ENCODE measurements at regions not wholly inside any gene's neighbourhood (a gene's known extent, or its start where the extent isn't known, plus 50 kb on each side); places are given as distances from the start of the nearest gene placed in this dataset.

GRCh38 chrX:44723426-44723825 lies 120.4 kb upstream of the DUSP21 start:
- DNase-seq (ENCODE audit: low read depth) = no peak
- TF ChIP-seq CTCF (IDR thresholded peaks at IDR 0.05; ENCODE audit: insufficient read depth, low read depth, low read length) = no peak
- CTCF ChIA-PET = no interaction called here
- POLR2A ChIA-PET = no interaction called here
- Histone ChIP-seq H3K4me3 (ENCODE audit: low read depth, low read length) (no peak overlapping the region), H3K27me3 (ENCODE audit: control insufficient read depth, insufficient read depth, low read length) (no peaks in the 10 kb centered on the region), H3K36me3 (ENCODE audit: control insufficient read depth, insufficient read depth, low read length) (no peaks in the 10 kb centered on the region)

GRCh38 chrX:44708470-44708869 lies 135.4 kb upstream of the DUSP21 start:
- POLR2A ChIA-PET = no interaction called here
- CTCF ChIA-PET = no interaction called here

DNA sequence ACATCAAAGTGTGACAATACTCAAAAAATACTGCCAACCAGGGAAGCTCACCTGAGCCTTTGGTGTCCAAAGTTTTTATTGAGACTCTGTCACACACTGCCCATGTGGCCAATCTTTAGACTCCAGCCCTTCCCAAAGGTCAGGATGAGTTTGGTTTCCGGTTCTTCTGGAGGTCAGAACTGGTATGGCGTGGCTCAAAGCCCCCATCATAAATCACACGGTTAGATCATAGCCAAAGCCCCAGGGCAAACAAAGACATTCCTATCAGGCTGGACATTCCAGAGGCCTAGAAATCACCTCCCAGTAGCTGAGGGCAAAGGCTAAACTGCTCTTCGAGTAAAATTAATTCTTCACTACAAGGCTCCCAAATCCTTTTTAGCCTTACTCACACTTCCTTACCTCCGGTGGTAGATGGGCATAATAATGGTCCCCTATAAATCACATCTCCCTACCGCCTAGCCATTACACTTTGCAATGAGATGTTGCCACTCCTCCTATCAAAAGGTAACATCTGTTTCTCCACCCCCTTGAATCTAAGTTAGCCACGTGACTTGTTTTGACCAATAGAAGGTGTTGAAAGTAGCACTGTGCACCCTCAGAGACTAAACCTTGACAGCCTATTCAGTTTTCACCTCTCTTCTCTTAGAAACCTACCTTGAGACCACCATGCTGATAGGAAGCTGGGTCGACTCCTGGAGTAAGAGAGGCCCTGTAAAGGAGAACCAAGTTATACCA lies 137.8 kb upstream of the DUSP21 start:
- no peak for DNase-seq (ENCODE audit: low read depth)
- POLR2A ChIA-PET = no interaction called here
- no peaks in the 10 kb centered on the region for H3K36me3 ChIP-seq (ENCODE audit: control insufficient read depth, insufficient read depth, low read length)

More at GRCh38 chrX:44708470-44708869, 135.4 kb upstream of the DUSP21 start:
- no peak for TF ChIP-seq CTCF (IDR thresholded peaks at IDR 0.05; ENCODE audit: insufficient read depth, low read depth, low read length)
- Histone ChIP-seq H3K27me3 (ENCODE audit: control insufficient read depth, insufficient read depth, low read length) (no peaks in the 10 kb centered on the region), H3K4me3 (ENCODE audit: low read depth, low read length) (no peak overlapping the region), H3K36me3 (ENCODE audit: control insufficient read depth, insufficient read depth, low read length) (no peaks in the 10 kb centered on the region)
- no peak for DNase-seq (ENCODE audit: low read depth)

GRCh38 chrX:44698357-44698756 lies 145.5 kb upstream of the DUSP21 start:
- no peaks in the 10 kb centered on the region for H3K27me3 ChIP-seq (ENCODE audit: control insufficient read depth, insufficient read depth, low read length)
- CTCF ChIA-PET = no interaction called here
- POLR2A ChIA-PET = no interaction called here
- no peaks in the 10 kb centered on the region for H3K36me3 ChIP-seq (ENCODE audit: control insufficient read depth, insufficient read depth, low read length)
- no peak for DNase-seq (ENCODE audit: low read depth)
- TF ChIP-seq CTCF (IDR thresholded peaks at IDR 0.05; ENCODE audit: insufficient read depth, low read depth, low read length) = no peak
- H3K4me3 ChIP-seq (ENCODE audit: low read depth, low read length) = no peak overlapping the region

More for the DNA sequence above, 137.8 kb upstream of the DUSP21 start:
- TF ChIP-seq CTCF (IDR thresholded peaks at IDR 0.05; ENCODE audit: insufficient read depth, low read depth, low read length) = no peak
- no peaks in the 10 kb centered on the region for H3K27me3 ChIP-seq (ENCODE audit: control insufficient read depth, insufficient read depth, low read length)
- H3K4me3 ChIP-seq (ENCODE audit: low read depth, low read length) = no peak overlapping the region
- CTCF ChIA-PET = no interaction called here

DNA sequence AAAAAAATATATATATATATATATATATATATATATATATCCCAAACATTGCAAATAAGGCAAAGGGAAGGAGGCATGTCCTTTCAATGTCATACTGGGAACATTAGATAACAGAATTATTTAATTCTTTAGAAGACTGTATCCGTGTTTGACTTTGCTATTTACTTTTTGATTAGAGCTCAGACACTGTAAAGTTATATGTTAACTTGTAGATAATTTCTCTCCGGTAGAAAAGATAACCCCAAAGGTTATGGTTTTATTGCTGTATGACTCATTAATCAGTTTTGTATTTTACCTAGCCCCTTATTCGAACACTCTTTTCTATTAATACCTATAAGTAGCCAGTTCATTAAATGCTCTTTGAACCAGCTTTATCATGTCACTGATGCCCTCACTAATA lies 150.6 kb upstream of the DUSP21 start:
- TF ChIP-seq CTCF (IDR thresholded peaks at IDR 0.05; ENCODE audit: insufficient read depth, low read depth, low read length) = no peak
- Histone ChIP-seq H3K4me3 (ENCODE audit: low read depth, low read length) (no peak overlapping the region), H3K36me3 (ENCODE audit: control insufficient read depth, insufficient read depth, low read length) (no peaks in the 10 kb centered on the region), H3K27me3 (ENCODE audit: control insufficient read depth, insufficient read depth, low read length) (no peaks in the 10 kb centered on the region)
- POLR2A ChIA-PET = no interaction called here
- DNase-seq (ENCODE audit: low read depth) = no peak
- CTCF ChIA-PET = no interaction called here
